Jurkat, Clone E6-1 (cell line): ENCODE measurements at regions not wholly inside any gene's neighbourhood (a gene's known extent, or its start where the extent isn't known, plus 50 kb on each side); places are given as distances from the start of the nearest gene placed in this dataset.
"Not testable (repeated sequence)": the region's sequence is repeated elsewhere in the genome, so short reads cannot be mapped to it uniquely, and the experiment has no call there.

Experiments used
- DNase-seq: peaks from one replicate; pipeline ENCODE4 v3.0.0-alpha.2; 2011; ENCODE audit warnings: low read depth, low spot score
- H3K4me3 ChIP-seq: 2 replicates; pipeline ENCODE4 v1.5.1; 2011; ENCODE audit warnings: mild to moderate bottlenecking, low read length, control low read depth, moderate library complexity

- no peak overlapping the region for H3K4me3 ChIP-seq
- no peak for DNase-seq
These were observed 400.2 kb upstream of the SETBP1 start for GRCh38 chr18:44280479-44280878.

GRCh38 chr18:44286049-44286448, 394.6 kb upstream of the SETBP1 start:
- DNase-seq, result no peak
- H3K4me3 ChIP-seq, result no peak overlapping the region

- DNase-seq, result no peak
- no peak overlapping the region for H3K4me3 ChIP-seq
These were observed 390.2 kb upstream of the SETBP1 start for GRCh38 chr18:44290366-44290977.

GRCh38 chr18:44298566-44298965, 382.1 kb upstream of the SETBP1 start:
- no peak overlapping the region for H3K4me3 ChIP-seq
- DNase-seq, result no peak

- no peak overlapping the region for H3K4me3 ChIP-seq
- DNase-seq, result no peak
These were observed 371.5 kb upstream of the SETBP1 start for GRCh38 chr18:44309185-44309584.

GRCh38 chr18:44320619-44321460, 359.8 kb upstream of the SETBP1 start:
- DNase-seq, result no peak
- H3K4me3 ChIP-seq, result no peak overlapping the region

- no peak for DNase-seq
- H3K4me3 ChIP-seq, result no peak overlapping the region
These were observed 358.7 kb upstream of the SETBP1 start for GRCh38 chr18:44321868-44322590.

GRCh38 chr18:44323125-44323524, 357.6 kb upstream of the SETBP1 start:
- no peak for DNase-seq

GRCh38 chr18:44324361-44324760, 356.3 kb upstream of the SETBP1 start:
- H3K4me3 ChIP-seq, result no peak overlapping the region
- DNase-seq, result no peak

More at GRCh38 chr18:44323125-44323524, 357.6 kb upstream of the SETBP1 start:
- H3K4me3 ChIP-seq, result no peak overlapping the region

- no peak overlapping the region for H3K4me3 ChIP-seq
- DNase-seq, result peak; percentile 52
These were observed 354.6 kb upstream of the SETBP1 start for GRCh38 chr18:44325903-44326635.

- no peak overlapping the region for H3K4me3 ChIP-seq
- no peak for DNase-seq
These were observed 348.8 kb upstream of the SETBP1 start for GRCh38 chr18:44331656-44332570.

GRCh38 chr18:44341759-44342158, 338.9 kb upstream of the SETBP1 start:
- no peak overlapping the region for H3K4me3 ChIP-seq
- no peak for DNase-seq

- H3K4me3 ChIP-seq, result no peak overlapping the region
- no peak for DNase-seq
These were observed 338.5 kb upstream of the SETBP1 start for GRCh38 chr18:44342162-44342561.

- DNase-seq, result no peak
- H3K4me3 ChIP-seq, result no peak overlapping the region
These were observed 337.7 kb upstream of the SETBP1 start for GRCh38 chr18:44342946-44343345.

GRCh38 chr18:44343570-44343969, 337.1 kb upstream of the SETBP1 start:
- no peak overlapping the region for H3K4me3 ChIP-seq
- no peak for DNase-seq

GRCh38 chr18:44356566-44357157, 324.0 kb upstream of the SETBP1 start:
- DNase-seq, result no peak
- H3K4me3 ChIP-seq, result no peak overlapping the region

- no peak for DNase-seq
- H3K4me3 ChIP-seq, result no peak overlapping the region
These were observed 322.3 kb upstream of the SETBP1 start for GRCh38 chr18:44358402-44358801.

GRCh38 chr18:44359741-44360140, 320.9 kb upstream of the SETBP1 start:
- not testable (repeated sequence) for DNase-seq, H3K4me3 ChIP-seq
